ENCODE measurements at regions not wholly inside any gene's neighbourhood (a gene's known extent, or its start where the extent isn't known, plus 50 kb on each side); places are given as distances from the start of the nearest gene placed in this dataset.
A peak's percentile ranks its signal among the peaks of the same experiment; 100 is the strongest.
"Not testable (repeated sequence)": the region's sequence is repeated elsewhere in the genome, so short reads cannot be mapped to it uniquely, and the experiment has no call there.

- not testable (repeated sequence) for DNase-seq
Observed at GRCh38 chr1:147348592-147348991, 106.1 kb downstream of the CHD1L start.

GRCh38 chr1:147349533-147349932 lies 107.0 kb downstream of the CHD1L start:
- no peak for DNase-seq

- no peak for DNase-seq
Observed at GRCh38 chr1:147351140-147351835, 108.8 kb downstream of the CHD1L start.

GRCh38 chr1:147377263-147378246 lies 135.1 kb downstream of the CHD1L start:
- no peak for DNase-seq

GRCh38 chr1:147379889-147380288 lies 137.4 kb downstream of the CHD1L start:
- DNase-seq = no peak

- no peak for DNase-seq
Observed at GRCh38 chr1:147384804-147385203, 142.3 kb downstream of the CHD1L start.

GRCh38 chr1:147388969-147389368 lies 146.5 kb downstream of the CHD1L start:
- no peak for DNase-seq

GRCh38 chr1:147389532-147390184 lies 147.2 kb downstream of the CHD1L start:
- DNase-seq = peak; percentile 45

GRCh38 chr1:147390185-147390542 lies 147.7 kb downstream of the CHD1L start:
- no peak for DNase-seq

GRCh38 chr1:147391114-147391513 lies 148.6 kb downstream of the CHD1L start:
- no peak for DNase-seq

GRCh38 chr1:147402326-147403045 lies 138.8 kb upstream of the BCL9 start:
- not testable (repeated sequence) for DNase-seq

- DNase-seq = not testable (repeated sequence)
Observed at GRCh38 chr1:147404344-147404743, 137.0 kb upstream of the BCL9 start.

GRCh38 chr1:147409886-147410285 lies 131.4 kb upstream of the BCL9 start:
- DNase-seq = no peak

- no peak for DNase-seq
Observed at GRCh38 chr1:147413110-147413605, 128.1 kb upstream of the BCL9 start.

- DNase-seq = no peak
Observed at GRCh38 chr1:147414505-147415163, 126.7 kb upstream of the BCL9 start.

- no peak for DNase-seq
Observed at GRCh38 chr1:147417024-147417423, 124.3 kb upstream of the BCL9 start.

GRCh38 chr1:147423100-147423827 lies 118.0 kb upstream of the BCL9 start:
- not testable (repeated sequence) for DNase-seq

GRCh38 chr1:147434921-147435320 lies 106.4 kb upstream of the BCL9 start:
- DNase-seq = no peak

GRCh38 chr1:147444381-147444780 lies 96.9 kb upstream of the BCL9 start:
- no peak for DNase-seq

GRCh38 chr1:147451628-147452027 lies 89.7 kb upstream of the BCL9 start:
- DNase-seq = no peak

GRCh38 chr1:147452809-147453208 lies 88.5 kb upstream of the BCL9 start:
- no peak for DNase-seq

All from activated CD4-positive, alpha-beta T cell treated with anti-CD3 and anti-CD28 coated beads, Interleukin-2, amount 50 U/mL, for 16 hours (primary cell).